GM21576 (cell line): ENCODE measurements at regions not wholly inside any gene's neighbourhood (a gene's known extent, or its start where the extent isn't known, plus 50 kb on each side); places are given as distances from the start of the nearest gene placed in this dataset.
"Not testable (repeated sequence)": the region's sequence is repeated elsewhere in the genome, so short reads cannot be mapped to it uniquely, and the experiment has no call there.

Experiments
- ATAC-seq: cut with Tn5 transposase; IDR thresholded peaks from one replicate; pipeline ENCODE4 v1.9.1; 2021; ENCODE audit warnings: mild to moderate bottlenecking, moderate library complexity; ENCODE audit not compliant: unreplicated experiment

- ATAC-seq, result peak; percentile 51
These were observed 351.9 kb downstream of the ADGRL2 start for GRCh38 chr1:82152356-82153271.

GRCh38 chr1:82145656-82146055, 344.9 kb downstream of the ADGRL2 start:
- no peak for ATAC-seq

- no peak for ATAC-seq
These were observed 342.5 kb downstream of the ADGRL2 start for GRCh38 chr1:82143108-82143833.

GRCh38 chr1:82141390-82141789, 340.7 kb downstream of the ADGRL2 start:
- no peak for ATAC-seq

- ATAC-seq, result no peak
These were observed 339.2 kb downstream of the ADGRL2 start for GRCh38 chr1:82139751-82140468.

- ATAC-seq, result not testable (repeated sequence)
These were observed 335.6 kb downstream of the ADGRL2 start for GRCh38 chr1:82136351-82136750.

- ATAC-seq, result no peak
These were observed 325.1 kb downstream of the ADGRL2 start for GRCh38 chr1:82125866-82126265.

GRCh38 chr1:82125119-82125518, 324.4 kb downstream of the ADGRL2 start:
- ATAC-seq, result no peak

- no peak for ATAC-seq
These were observed 320.7 kb downstream of the ADGRL2 start for GRCh38 chr1:82121421-82121820.

- ATAC-seq, result no peak
These were observed 315.4 kb downstream of the ADGRL2 start for GRCh38 chr1:82116105-82116504.

- ATAC-seq, result no peak
These were observed 314.2 kb downstream of the ADGRL2 start for GRCh38 chr1:82114887-82115286.

- no peak for ATAC-seq
These were observed 309.9 kb downstream of the ADGRL2 start for GRCh38 chr1:82110366-82111254.

GRCh38 chr1:82108843-82109242, 308.1 kb downstream of the ADGRL2 start:
- no peak for ATAC-seq

GRCh38 chr1:82106672-82107071, 305.9 kb downstream of the ADGRL2 start:
- ATAC-seq, result no peak

- ATAC-seq, result no peak
These were observed 298.4 kb downstream of the ADGRL2 start for GRCh38 chr1:82099170-82099569.

GRCh38 chr1:82094136-82094535, 293.4 kb downstream of the ADGRL2 start:
- no peak for ATAC-seq

- no peak for ATAC-seq
These were observed 291.0 kb downstream of the ADGRL2 start for GRCh38 chr1:82091729-82092128.

- ATAC-seq, result no peak
These were observed 290.5 kb downstream of the ADGRL2 start for GRCh38 chr1:82091265-82091664.

GRCh38 chr1:82090104-82090503, 289.4 kb downstream of the ADGRL2 start:
- ATAC-seq, result no peak

- no peak for ATAC-seq
These were observed 286.0 kb downstream of the ADGRL2 start for GRCh38 chr1:82086739-82087138.
